NCI-H526 (cell line): ENCODE measurements at regions not wholly inside any gene's neighbourhood (a gene's known extent, or its start where the extent isn't known, plus 50 kb on each side); places are given as distances from the start of the nearest gene placed in this dataset.

ENCODE experiments used
- DNase-seq, 2 experiments: peaks; one replicate each; lab custom pipeline; 2025; lab: John Stamatoyannopoulos, UW

GRCh38 chr20:7257099-7257498, 489.6 kb downstream of the BMP2 start:
- DNase-seq: no peak

GRCh38 chr20:7257692-7258466, 490.4 kb downstream of the BMP2 start:
- no peak for DNase-seq

- DNase-seq: no peak
Observed at GRCh38 chr20:7262803-7263202, 495.3 kb downstream of the BMP2 start.

GRCh38 chr20:7264137-7264536, 496.7 kb downstream of the BMP2 start:
- no peak for DNase-seq

DNA sequence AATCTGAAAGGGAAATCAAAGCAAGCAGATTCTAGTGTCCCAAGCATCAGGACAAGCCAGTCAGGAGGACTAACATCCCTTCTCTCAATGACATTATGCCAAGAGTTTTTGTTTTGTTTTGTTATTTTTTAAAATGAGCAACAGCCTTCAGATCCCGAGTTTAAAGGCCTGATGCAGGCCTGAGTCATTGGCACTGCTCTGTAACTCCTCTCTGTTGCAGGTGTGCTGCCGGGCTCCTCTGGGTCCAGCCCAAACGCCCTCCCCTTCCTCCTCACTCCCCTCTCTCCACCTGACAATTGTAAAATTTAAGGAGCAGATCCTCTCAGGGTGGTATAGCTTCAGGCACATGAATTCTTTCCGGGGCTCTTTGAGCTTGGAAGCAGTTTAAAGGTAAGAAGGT, 502.0 kb downstream of the BMP2 start:
- DNase-seq: no peak

GRCh38 chr20:7272512-7272911, 505.0 kb downstream of the BMP2 start:
- peak; percentile 37 to 76 for DNase-seq

- DNase-seq: no peak
Observed at GRCh38 chr20:7274870-7275269, 507.4 kb downstream of the BMP2 start.

DNA sequence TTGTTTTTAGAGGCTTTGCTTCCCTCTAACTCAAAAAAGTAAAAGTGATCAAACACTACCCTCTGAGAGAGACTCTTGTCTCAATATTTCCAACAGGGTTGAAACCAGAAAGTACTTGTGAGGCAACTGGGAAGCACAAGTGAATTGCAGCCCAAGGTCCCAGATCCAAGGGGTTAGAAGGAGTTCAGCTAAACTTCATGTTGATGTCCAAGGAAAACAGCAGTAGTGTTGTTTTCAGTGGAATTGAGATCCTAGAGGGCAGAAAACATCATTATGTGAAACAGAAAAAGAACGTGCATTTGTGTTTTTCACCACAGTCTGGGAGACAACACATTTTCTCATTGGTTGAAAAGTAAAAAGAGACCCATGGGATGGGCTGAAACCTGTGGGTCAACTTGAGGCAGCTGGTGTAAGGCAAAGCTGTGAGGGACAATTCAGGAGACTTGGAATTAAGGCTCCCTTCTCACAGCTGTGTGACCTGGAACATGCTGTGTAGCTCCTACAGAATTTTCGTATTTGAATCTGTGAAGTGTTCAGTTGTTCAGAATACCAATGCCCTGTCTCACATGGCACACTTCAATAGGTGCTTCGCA, 508.3 kb downstream of the BMP2 start:
- no peak for DNase-seq

- DNase-seq: peak; percentile 71 to 94
Observed at GRCh38 chr20:7285918-7286556, 518.6 kb downstream of the BMP2 start.

DNA sequence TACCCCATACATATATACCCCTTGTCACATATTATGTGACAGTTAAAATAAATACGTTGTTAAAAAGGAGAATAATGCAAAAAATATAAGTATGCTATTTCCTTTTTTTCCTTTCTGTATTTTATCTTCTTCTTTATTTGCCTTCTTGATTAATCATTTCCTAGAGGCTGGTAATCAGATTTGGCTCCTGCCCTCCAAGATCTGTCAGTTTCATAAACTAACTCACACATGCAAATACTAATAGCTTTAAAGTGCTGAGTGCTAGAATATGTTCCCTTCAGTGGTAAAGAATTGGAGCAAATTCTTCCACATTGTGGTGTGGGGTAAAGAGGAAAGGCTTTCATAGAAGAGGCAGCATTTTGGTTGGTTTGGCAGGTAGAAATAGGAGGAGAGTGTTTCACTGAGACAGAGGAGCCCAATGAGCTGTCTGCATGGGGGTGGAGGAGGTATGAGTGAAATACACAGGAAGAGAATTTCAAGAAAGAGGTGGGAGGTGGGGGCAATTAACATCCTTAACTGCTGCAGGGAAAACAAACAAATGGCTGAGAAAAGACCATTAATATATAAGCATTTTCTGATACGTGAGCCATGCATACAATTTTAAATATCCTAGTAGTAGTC, 523.9 kb downstream of the BMP2 start:
- DNase-seq: peak in 1 of 2 experiments; percentile 11

DNA sequence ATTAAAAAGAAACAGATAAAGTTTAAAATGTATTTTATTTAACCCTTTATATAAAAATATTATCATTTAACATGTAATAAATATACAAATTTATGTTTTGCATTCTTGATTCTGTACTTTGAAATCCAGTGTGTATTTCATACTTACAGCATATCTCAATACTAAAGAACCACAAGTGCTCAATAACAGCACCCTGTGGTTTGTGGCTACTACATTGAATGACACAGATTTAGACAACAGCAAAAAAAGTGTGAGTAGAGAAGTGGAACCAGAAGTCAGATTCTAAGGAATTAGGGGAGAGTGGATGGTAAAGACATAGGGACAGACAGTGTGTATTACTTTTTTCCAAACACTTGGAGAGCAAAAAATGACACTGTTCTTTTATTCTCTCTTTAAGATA, 524.5 kb downstream of the BMP2 start:
- DNase-seq: no peak

GRCh38 chr20:7294816-7295360, 527.4 kb downstream of the BMP2 start:
- no peak for DNase-seq

DNA sequence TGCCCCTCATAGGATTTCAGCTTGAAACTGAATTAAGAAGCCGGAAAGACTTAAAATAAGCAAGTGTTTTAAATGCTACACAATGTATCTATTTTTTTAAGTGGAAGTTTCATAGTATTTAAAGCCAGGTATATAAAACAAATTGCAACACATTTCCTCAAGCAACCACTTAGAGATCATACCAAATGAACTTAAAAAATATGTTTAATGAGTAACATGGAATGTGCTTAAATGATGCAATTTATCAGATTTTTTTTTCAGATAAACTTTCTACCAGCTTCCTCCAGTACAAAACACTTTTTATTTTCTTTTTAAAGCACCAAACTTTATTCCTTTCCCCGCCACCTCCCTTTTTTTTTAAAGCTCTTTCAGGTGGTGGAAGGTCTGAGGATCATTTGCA, 534.3 kb downstream of the BMP2 start:
- DNase-seq: no peak

DNA sequence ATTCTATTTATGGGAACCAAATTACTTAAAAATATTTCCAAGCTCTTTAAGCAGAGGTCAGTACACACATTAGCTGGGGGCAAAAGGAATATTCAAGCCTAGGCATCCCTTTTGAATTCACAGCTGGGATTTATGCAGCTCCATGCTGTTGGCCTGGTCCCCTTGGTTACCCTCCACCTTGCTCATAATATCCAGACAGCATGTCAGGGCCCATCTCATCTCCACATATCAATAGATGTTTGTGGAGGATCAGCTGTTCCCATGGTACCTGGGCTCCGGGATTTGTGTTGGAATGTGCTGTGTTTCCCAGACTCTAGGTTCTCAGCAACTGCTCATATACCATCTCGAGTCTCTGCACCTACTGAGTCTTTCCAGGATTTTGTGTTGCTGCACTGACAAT, 534.8 kb downstream of the BMP2 start:
- DNase-seq: no peak

GRCh38 chr20:7305976-7306375, 538.5 kb downstream of the BMP2 start:
- no peak for DNase-seq

DNA sequence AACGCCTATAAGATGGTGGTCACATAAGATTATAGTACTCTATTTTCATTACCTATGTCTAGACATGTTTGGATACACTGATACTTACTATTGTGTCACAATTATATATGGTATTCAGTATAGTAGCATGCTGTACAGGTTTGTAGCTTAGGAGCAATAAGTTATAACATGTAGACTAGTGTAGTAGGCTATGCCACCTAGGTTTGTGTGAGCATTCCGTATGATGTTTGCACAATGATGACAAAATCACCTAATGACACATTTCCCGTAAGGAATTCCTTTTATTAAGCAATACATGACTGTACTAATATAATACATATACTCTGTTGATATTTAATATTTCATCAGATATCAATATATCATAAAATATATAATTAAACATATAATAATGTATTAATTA, 540.7 kb downstream of the BMP2 start:
- DNase-seq: no peak

DNA sequence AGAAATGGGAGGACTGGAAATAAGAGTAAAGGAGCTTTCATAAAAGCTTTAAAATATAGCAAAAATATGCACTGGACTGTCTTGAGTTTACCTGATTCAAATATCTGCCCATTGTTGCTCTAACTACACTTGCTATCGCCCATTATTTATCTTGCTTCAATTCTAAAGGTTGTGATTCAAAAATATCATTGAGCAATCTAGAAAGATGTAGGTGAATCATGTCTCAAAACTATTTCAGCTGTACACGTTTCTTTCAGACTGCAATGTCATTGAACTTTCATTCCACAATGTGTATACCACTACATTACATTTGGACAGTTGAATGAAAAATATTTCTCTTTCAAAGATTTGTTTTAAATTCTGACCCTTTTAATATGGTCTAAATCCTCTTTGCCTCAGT, 545.6 kb downstream of the BMP2 start:
- DNase-seq: no peak

GRCh38 chr20:7323957-7324356, 556.5 kb downstream of the BMP2 start:
- DNase-seq: no peak

GRCh38 chr20:7327810-7328209, 560.3 kb downstream of the BMP2 start:
- DNase-seq: no peak

DNA sequence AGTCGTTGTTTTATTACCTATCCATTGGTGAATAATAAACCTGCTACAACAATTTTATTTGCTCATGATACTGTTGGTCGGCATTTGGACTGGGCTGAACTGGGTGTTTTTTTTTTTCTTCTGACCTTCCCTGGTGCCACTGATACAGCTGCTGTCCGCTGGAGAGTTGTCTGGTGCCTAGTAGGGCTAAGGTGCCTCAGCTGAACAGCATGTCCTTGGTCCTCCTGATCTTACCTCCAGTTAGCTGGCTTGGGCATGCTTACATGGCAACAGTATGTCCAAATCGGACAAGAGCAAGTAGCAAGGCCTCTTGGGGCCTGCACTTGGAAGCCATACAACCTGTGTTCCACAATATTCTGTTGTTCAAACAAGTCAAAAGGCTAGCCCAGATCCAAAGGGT, 563.4 kb downstream of the BMP2 start:
- DNase-seq: no peak

DNA sequence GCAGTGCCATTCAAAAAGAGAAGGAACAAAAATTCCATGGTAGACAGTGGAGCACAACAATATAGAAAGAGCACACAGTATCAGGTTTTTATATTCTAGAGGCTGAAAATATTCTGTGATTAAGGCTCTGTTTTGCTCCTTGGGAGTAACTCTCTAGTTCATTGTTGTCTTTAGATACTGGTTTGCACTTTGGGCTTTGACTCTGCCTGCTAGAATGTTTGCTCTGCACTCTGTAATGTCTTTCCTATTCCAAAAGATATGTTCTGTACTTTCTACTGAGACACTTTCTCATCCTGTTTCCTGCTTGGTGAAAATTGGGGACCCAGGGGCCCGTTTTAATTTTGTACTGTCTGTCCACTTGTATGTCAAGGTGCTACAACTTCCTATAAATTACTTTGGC, 564.7 kb downstream of the BMP2 start:
- DNase-seq: no peak

- no peak for DNase-seq
Observed at GRCh38 chr20:7333841-7334240, 566.4 kb downstream of the BMP2 start.

DNA sequence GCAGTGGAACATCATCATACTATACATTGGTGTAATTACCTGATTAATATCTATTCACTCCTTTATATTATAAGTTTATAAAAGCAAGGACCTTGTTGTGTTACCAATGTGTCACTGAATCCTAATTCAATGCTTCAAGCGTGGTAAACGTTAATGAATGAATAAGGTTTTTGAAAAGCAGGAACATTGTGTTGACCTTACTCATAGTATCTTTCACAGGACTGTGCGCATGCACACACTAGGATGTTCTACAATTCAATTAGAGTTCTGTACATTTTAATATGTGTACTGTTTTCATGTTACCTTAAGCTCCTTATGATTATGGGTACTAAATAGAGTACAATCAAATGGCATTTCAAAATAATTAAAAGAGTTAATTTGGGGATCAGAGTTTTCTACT, 578.5 kb downstream of the BMP2 start:
- no peak for DNase-seq
